ENCODE measurements at regions not wholly inside any gene's neighbourhood (a gene's known extent, or its start where the extent isn't known, plus 50 kb on each side); places are given as distances from the start of the nearest gene placed in this dataset.

DNA sequence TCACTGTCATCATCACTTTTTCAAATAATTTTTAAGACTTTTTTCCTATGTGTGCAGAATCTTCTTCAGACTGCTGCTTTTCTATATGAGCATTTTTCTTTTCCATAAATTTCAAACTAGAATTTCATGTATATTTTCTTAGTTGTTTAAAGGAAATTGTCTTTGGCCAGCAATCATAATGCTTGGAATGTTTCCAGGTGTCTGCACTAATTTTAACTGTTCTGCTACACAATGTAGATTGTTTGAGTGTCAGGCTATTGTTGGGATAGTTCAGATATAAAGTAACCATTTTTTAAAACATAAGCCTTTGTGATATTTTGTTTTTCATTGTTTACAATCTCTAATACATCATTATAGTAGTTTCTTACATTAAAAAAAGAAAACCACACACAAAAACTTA lies 1418.5 kb downstream of the EFNB2 start:
- TF ChIP-seq NFIC (IDR thresholded peaks at IDR 0.05) (no peak), CEBPB (IDR thresholded peaks at IDR 0.05) (no peak), FOXM1 (IDR thresholded peaks at IDR 0.05; ENCODE audit: borderline replicate concordance, low read depth) (no peak), TCF12 (IDR thresholded peaks at IDR 0.05; ENCODE audit: low read depth) (no peak), CREB1 (IDR thresholded peaks at IDR 0.05; ENCODE audit: low read depth) (no peak), EGR1 (IDR thresholded peaks at IDR 0.05) (no peak), RAD21 (IDR thresholded peaks at IDR 0.05; ENCODE audit: low read depth) (no peak), EP300 (IDR thresholded peaks at IDR 0.05; ENCODE audit: borderline replicate concordance) (no peak)

GRCh38 chr13:105112561-105112960 lies 1422.9 kb downstream of the EFNB2 start:
- TF ChIP-seq CEBPB (IDR thresholded peaks at IDR 0.05), result no peak
- no peak for TF ChIP-seq FOXM1 (IDR thresholded peaks at IDR 0.05; ENCODE audit: borderline replicate concordance, low read depth)
- TF ChIP-seq YY1 (IDR thresholded peaks at IDR 0.05; ENCODE audit: low read depth), result no peak
- no peak for TF ChIP-seq EP300 (IDR thresholded peaks at IDR 0.05; ENCODE audit: borderline replicate concordance)
- TF ChIP-seq, protein P1, sequence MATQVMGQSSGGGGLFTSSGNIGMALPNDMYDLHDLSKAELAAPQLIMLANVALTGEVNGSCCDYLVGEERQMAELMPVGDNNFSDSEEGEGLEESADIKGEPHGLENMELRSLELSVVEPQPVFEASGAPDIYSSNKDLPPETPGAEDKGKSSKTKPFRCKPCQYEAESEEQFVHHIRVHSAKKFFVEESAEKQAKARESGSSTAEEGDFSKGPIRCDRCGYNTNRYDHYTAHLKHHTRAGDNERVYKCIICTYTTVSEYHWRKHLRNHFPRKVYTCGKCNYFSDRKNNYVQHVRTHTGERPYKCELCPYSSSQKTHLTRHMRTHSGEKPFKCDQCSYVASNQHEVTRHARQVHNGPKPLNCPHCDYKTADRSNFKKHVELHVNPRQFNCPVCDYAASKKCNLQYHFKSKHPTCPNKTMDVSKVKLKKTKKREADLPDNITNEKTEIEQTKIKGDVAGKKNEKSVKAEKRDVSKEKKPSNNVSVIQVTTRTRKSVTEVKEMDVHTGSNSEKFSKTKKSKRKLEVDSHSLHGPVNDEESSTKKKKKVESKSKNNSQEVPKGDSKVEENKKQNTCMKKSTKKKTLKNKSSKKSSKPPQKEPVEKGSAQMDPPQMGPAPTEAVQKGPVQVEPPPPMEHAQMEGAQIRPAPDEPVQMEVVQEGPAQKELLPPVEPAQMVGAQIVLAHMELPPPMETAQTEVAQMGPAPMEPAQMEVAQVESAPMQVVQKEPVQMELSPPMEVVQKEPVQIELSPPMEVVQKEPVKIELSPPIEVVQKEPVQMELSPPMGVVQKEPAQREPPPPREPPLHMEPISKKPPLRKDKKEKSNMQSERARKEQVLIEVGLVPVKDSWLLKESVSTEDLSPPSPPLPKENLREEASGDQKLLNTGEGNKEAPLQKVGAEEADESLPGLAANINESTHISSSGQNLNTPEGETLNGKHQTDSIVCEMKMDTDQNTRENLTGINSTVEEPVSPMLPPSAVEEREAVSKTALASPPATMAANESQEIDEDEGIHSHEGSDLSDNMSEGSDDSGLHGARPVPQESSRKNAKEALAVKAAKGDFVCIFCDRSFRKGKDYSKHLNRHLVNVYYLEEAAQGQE (IDR thresholded peaks at IDR 0.05; ENCODE audit: low read depth), result no peak
- no peak for TF ChIP-seq CREB1 (IDR thresholded peaks at IDR 0.05; ENCODE audit: low read depth)
- TF ChIP-seq TAF1 (IDR thresholded peaks at IDR 0.05; ENCODE audit: low read depth), result no peak

DNA sequence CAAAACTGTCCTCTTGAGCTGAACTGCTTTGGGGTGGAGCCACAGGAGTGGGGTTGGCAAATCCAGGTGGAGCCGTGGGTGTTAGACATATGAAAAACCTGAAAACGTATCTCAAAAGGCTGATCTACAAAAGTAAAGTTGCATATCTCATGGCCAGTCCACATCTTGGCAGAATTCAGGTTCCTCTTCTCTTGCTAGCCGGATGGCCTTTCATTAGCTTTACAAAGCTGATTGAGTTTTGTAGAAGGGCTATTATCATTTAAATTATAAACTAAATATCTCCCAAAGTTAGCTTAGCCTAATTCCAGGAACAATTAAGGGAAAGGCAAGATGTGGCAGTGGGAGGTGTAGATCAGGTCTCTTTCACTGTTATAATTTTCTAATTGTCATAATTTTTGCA lies 1427.7 kb downstream of the EFNB2 start:
- TF ChIP-seq TCF12 (IDR thresholded peaks at IDR 0.05; ENCODE audit: low read depth) (no peak), ZBTB7A (IDR thresholded peaks at IDR 0.05; ENCODE audit: low read depth) (no peak), CREB1 (IDR thresholded peaks at IDR 0.05; ENCODE audit: low read depth) (no peak), EGR1 (IDR thresholded peaks at IDR 0.05) (no peak), TAF1 (IDR thresholded peaks at IDR 0.05; ENCODE audit: low read depth) (no peak), TEAD4 (IDR thresholded peaks at IDR 0.05) (no peak)
- TF ChIP-seq, protein P1 (IDR thresholded peaks at IDR 0.05; ENCODE audit: low read depth), result no peak
- TF ChIP-seq, protein P2, sequence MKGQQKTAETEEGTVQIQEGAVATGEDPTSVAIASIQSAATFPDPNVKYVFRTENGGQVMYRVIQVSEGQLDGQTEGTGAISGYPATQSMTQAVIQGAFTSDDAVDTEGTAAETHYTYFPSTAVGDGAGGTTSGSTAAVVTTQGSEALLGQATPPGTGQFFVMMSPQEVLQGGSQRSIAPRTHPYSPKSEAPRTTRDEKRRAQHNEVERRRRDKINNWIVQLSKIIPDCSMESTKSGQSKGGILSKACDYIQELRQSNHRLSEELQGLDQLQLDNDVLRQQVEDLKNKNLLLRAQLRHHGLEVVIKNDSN (IDR thresholded peaks at IDR 0.05), result no peak

- no peak for TF ChIP-seq TEAD4 (IDR thresholded peaks at IDR 0.05)
- no peak for TF ChIP-seq TAF1 (IDR thresholded peaks at IDR 0.05; ENCODE audit: low read depth)
- TF ChIP-seq YY1 (IDR thresholded peaks at IDR 0.05; ENCODE audit: low read depth), result no peak
- no peak for TF ChIP-seq NFIC (IDR thresholded peaks at IDR 0.05)
- TF ChIP-seq, protein P2 (IDR thresholded peaks at IDR 0.05), result no peak
- TF ChIP-seq, protein P1 (IDR thresholded peaks at IDR 0.05; ENCODE audit: low read depth), result no peak
- no peak for TF ChIP-seq MAX (IDR thresholded peaks at IDR 0.05)
- no peak for TF ChIP-seq CREB1 (IDR thresholded peaks at IDR 0.05; ENCODE audit: low read depth)
- no peak for TF ChIP-seq EP300 (IDR thresholded peaks at IDR 0.05; ENCODE audit: borderline replicate concordance)
- TF ChIP-seq CEBPB (IDR thresholded peaks at IDR 0.05), result no peak
- no peak for TF ChIP-seq RAD21 (IDR thresholded peaks at IDR 0.05; ENCODE audit: low read depth)
- no peak for TF ChIP-seq FOXM1 (IDR thresholded peaks at IDR 0.05; ENCODE audit: borderline replicate concordance, low read depth)
- no peak for TF ChIP-seq EGR1 (IDR thresholded peaks at IDR 0.05)
- no peak for TF ChIP-seq ZBTB7A (IDR thresholded peaks at IDR 0.05; ENCODE audit: low read depth)
- TF ChIP-seq TCF12 (IDR thresholded peaks at IDR 0.05; ENCODE audit: low read depth), result no peak
Measured at GRCh38 chr13:105105471-105105870, 1430.0 kb downstream of the EFNB2 start.

DNA sequence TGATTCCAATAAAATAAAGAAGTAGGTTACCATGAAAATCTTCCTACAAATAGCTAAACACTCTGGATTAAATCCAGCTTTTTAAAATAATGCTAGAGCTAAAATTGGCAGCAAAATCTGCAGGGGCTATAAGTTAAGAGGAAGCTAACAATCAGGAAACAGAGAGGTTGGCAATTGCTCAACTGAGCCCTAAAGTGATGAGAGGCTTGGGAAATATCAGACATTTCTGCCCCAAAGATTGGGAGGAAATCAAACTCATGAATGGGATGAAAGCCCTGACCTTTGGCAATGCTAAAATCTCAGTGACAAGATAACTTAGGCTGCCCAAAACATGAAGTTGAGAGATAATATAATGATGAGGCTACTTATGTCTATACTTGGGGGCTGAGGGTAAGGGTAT lies 1437.9 kb downstream of the EFNB2 start:
- TF ChIP-seq EGR1 (IDR thresholded peaks at IDR 0.05), result no peak
- no peak for TF ChIP-seq FOXM1 (IDR thresholded peaks at IDR 0.05; ENCODE audit: borderline replicate concordance, low read depth)
